ENCODE measurements at regions not wholly inside any gene's neighbourhood (a gene's known extent, or its start where the extent isn't known, plus 50 kb on each side); places are given as distances from the start of the nearest gene placed in this dataset.

- TF ChIP-seq MAX (IDR thresholded peaks at IDR 0.05; ENCODE audit: low read depth, low read length): no peak
Observed at GRCh38 chr5:91494447-91494996, 111.4 kb upstream of the ARRDC3 start.

GRCh38 chr5:91493086-91493485 is 110.0 kb upstream of the ARRDC3 start:
- H3K4me3 ChIP-seq (ENCODE audit: low read depth, low read length): no peak overlapping the region
- no peak for DNase-seq (ENCODE audit: low read depth)
- no peak for TF ChIP-seq POLR2A (IDR thresholded peaks at IDR 0.05; ENCODE audit: extremely low read depth, insufficient read length)
- TF ChIP-seq MAX (IDR thresholded peaks at IDR 0.05; ENCODE audit: low read depth, low read length): no peak
- TF ChIP-seq MYC (IDR thresholded peaks at IDR 0.05; ENCODE audit: low read depth, low read length): no peak
- no peak for TF ChIP-seq CTCF (IDR thresholded peaks at IDR 0.05; ENCODE audit: low read depth, low read length)

More at GRCh38 chr5:91494447-91494996, 111.4 kb upstream of the ARRDC3 start:
- H3K4me3 ChIP-seq (ENCODE audit: low read depth, low read length): no peak overlapping the region
- DNase-seq (ENCODE audit: low read depth): no peak

GRCh38 chr5:91491229-91491628 is 108.1 kb upstream of the ARRDC3 start:
- H3K4me3 ChIP-seq (ENCODE audit: low read depth, low read length): no peak overlapping the region
- no peak for DNase-seq (ENCODE audit: low read depth)
- no peak for TF ChIP-seq MYC (IDR thresholded peaks at IDR 0.05; ENCODE audit: low read depth, low read length)
- no peak for TF ChIP-seq CTCF (IDR thresholded peaks at IDR 0.05; ENCODE audit: low read depth, low read length)
- no peak for TF ChIP-seq MAX (IDR thresholded peaks at IDR 0.05; ENCODE audit: low read depth, low read length)
- no peak for TF ChIP-seq POLR2A (IDR thresholded peaks at IDR 0.05; ENCODE audit: extremely low read depth, insufficient read length)

- TF ChIP-seq MAX (IDR thresholded peaks at IDR 0.05; ENCODE audit: low read depth, low read length): no peak
- TF ChIP-seq POLR2A (IDR thresholded peaks at IDR 0.05; ENCODE audit: extremely low read depth, insufficient read length): no peak
- no peak for TF ChIP-seq CTCF (IDR thresholded peaks at IDR 0.05; ENCODE audit: low read depth, low read length)
- TF ChIP-seq MYC (IDR thresholded peaks at IDR 0.05; ENCODE audit: low read depth, low read length): no peak
Observed at GRCh38 chr5:91490316-91490715, 107.2 kb upstream of the ARRDC3 start.

GRCh38 chr5:91487420-91487819 is 104.3 kb upstream of the ARRDC3 start:
- no peak for DNase-seq (ENCODE audit: low read depth)
- H3K4me3 ChIP-seq (ENCODE audit: low read depth, low read length): no peak overlapping the region
- no peak for TF ChIP-seq POLR2A (IDR thresholded peaks at IDR 0.05; ENCODE audit: extremely low read depth, insufficient read length)
- no peak for TF ChIP-seq CTCF (IDR thresholded peaks at IDR 0.05; ENCODE audit: low read depth, low read length)
- no peak for TF ChIP-seq MYC (IDR thresholded peaks at IDR 0.05; ENCODE audit: low read depth, low read length)
- TF ChIP-seq MAX (IDR thresholded peaks at IDR 0.05; ENCODE audit: low read depth, low read length): no peak

More at GRCh38 chr5:91490316-91490715, 107.2 kb upstream of the ARRDC3 start:
- H3K4me3 ChIP-seq (ENCODE audit: low read depth, low read length): no peak overlapping the region
- DNase-seq (ENCODE audit: low read depth): no peak

- DNase-seq (ENCODE audit: low read depth): no peak
- TF ChIP-seq MYC (IDR thresholded peaks at IDR 0.05; ENCODE audit: low read depth, low read length): no peak
- no peak for TF ChIP-seq POLR2A (IDR thresholded peaks at IDR 0.05; ENCODE audit: extremely low read depth, insufficient read length)
- TF ChIP-seq MAX (IDR thresholded peaks at IDR 0.05; ENCODE audit: low read depth, low read length): no peak
- no peak for TF ChIP-seq CTCF (IDR thresholded peaks at IDR 0.05; ENCODE audit: low read depth, low read length)
- H3K4me3 ChIP-seq (ENCODE audit: low read depth, low read length): no peak overlapping the region
Observed at GRCh38 chr5:91486638-91487037, 103.5 kb upstream of the ARRDC3 start.

All from NB4 (cell line).